ENCODE measurements at regions not wholly inside any gene's neighbourhood (a gene's known extent, or its start where the extent isn't known, plus 50 kb on each side); places are given as distances from the start of the nearest gene placed in this dataset.

DNA sequence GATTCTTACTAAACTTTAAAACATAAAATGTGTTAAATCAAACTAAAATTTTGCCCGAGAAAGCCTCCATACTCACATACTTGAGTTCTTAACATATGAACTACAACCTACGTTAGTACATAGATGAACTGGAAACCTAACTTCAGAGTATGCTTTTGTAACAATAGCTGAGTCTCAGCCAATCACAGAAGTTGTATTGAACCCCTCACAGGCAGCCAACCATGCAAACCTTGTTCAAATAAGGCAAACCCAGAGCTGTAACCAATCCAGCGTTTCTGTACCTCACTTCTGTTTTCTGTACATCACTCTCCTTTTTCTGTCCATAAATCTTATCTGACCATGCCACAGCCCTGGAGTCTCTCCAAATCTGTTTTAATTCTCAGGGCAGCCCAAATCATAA, 157.3 kb upstream of the COL1A2 start:
- CTCF ChIA-PET (ENCODE audit: unreplicated experiment), result no interaction called here
- intact Hi-C loops (cut with micrococcal nuclease; ENCODE audit: unreplicated experiment), result no loop called here

GRCh38 chr7:94239661-94240234, 154.9 kb upstream of the COL1A2 start:
- no peak overlapping the region for H2AFZ ChIP-seq (ENCODE audit: low read length)
- POLR2A ChIA-PET, result interaction anchor here (0.6 kb wide), 1 partner anchor 12 kb away, joined by 3 read pairs; no protein-coding TSS in a partner anchor
- no peaks in the 10 kb centered on the region for H3K9me2 ChIP-seq (ENCODE audit: insufficient read depth, low read length)
- H3K27ac ChIP-seq (ENCODE audit: low read depth, low read length, poor library complexity, severe bottlenecking), result no peak overlapping the region
- CTCF ChIA-PET (ENCODE audit: unreplicated experiment), result no interaction called here
- no peaks in the 10 kb centered on the region for H4K20me1 ChIP-seq (ENCODE audit: insufficient read depth, low read length)
- H3K36me3 ChIP-seq (ENCODE audit: insufficient read depth, low read length), result no peaks in the 10 kb centered on the region
- no peaks in the 10 kb centered on the region for H3K9me3 ChIP-seq (ENCODE audit: low read length)
- no peak overlapping the region for H3K4me3 ChIP-seq (ENCODE audit: low read depth, low read length, poor library complexity, severe bottlenecking)
- no peak overlapping the region for H3K4me2 ChIP-seq (ENCODE audit: low read length)
- no peaks in the 10 kb centered on the region for H3K79me2 ChIP-seq (ENCODE audit: insufficient read depth, low read depth, low read length)
- no peak for DNase-seq (ENCODE audit: low spot score)
- H3K4me1 ChIP-seq (ENCODE audit: insufficient read depth, low read length, poor library complexity, severe bottlenecking), result no peaks in the 10 kb centered on the region
- no TSS peak for BruUV-seq (replicated peaks)
- intact Hi-C loops (cut with micrococcal nuclease; ENCODE audit: unreplicated experiment), result no loop called here
- TF ChIP-seq EZH2phosphoT487 (IDR thresholded peaks at IDR 0.05; ENCODE audit: borderline replicate concordance, low read depth, low read length), result no peak
- TF ChIP-seq, protein P1, sequence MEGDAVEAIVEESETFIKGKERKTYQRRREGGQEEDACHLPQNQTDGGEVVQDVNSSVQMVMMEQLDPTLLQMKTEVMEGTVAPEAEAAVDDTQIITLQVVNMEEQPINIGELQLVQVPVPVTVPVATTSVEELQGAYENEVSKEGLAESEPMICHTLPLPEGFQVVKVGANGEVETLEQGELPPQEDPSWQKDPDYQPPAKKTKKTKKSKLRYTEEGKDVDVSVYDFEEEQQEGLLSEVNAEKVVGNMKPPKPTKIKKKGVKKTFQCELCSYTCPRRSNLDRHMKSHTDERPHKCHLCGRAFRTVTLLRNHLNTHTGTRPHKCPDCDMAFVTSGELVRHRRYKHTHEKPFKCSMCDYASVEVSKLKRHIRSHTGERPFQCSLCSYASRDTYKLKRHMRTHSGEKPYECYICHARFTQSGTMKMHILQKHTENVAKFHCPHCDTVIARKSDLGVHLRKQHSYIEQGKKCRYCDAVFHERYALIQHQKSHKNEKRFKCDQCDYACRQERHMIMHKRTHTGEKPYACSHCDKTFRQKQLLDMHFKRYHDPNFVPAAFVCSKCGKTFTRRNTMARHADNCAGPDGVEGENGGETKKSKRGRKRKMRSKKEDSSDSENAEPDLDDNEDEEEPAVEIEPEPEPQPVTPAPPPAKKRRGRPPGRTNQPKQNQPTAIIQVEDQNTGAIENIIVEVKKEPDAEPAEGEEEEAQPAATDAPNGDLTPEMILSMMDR (conservative IDR thresholded peaks at IDR 0.05; ENCODE audit: low read length), result no peak

More for the DNA sequence above, 157.3 kb upstream of the COL1A2 start:
- no peak for DNase-seq (ENCODE audit: low spot score)
- no TSS peak for BruUV-seq (replicated peaks)
- no peaks in the 10 kb centered on the region for H3K4me1 ChIP-seq (ENCODE audit: insufficient read depth, low read length, poor library complexity, severe bottlenecking)
- H3K4me2 ChIP-seq (ENCODE audit: low read length), result no peak overlapping the region
- no peak overlapping the region for H3K27ac ChIP-seq (ENCODE audit: low read depth, low read length, poor library complexity, severe bottlenecking)
- H3K9me2 ChIP-seq (ENCODE audit: insufficient read depth, low read length), result no peaks in the 10 kb centered on the region
- TF ChIP-seq EZH2phosphoT487 (IDR thresholded peaks at IDR 0.05; ENCODE audit: borderline replicate concordance, low read depth, low read length), result no peak
- TF ChIP-seq, protein P1 (conservative IDR thresholded peaks at IDR 0.05; ENCODE audit: low read length), result no peak
- POLR2A ChIA-PET, result interaction anchor here (1.2 kb wide), 1 partner anchor 17 kb away, joined by 3 read pairs; no protein-coding TSS in a partner anchor
- no peaks in the 10 kb centered on the region for H3K9me3 ChIP-seq (ENCODE audit: low read length)
- no peaks in the 10 kb centered on the region for H3K79me2 ChIP-seq (ENCODE audit: insufficient read depth, low read depth, low read length)
- no peak overlapping the region for H2AFZ ChIP-seq (ENCODE audit: low read length)
- H3K4me3 ChIP-seq (ENCODE audit: low read depth, low read length, poor library complexity, severe bottlenecking), result no peak overlapping the region
- H4K20me1 ChIP-seq (ENCODE audit: insufficient read depth, low read length), result no peaks in the 10 kb centered on the region
- no peaks in the 10 kb centered on the region for H3K36me3 ChIP-seq (ENCODE audit: insufficient read depth, low read length)

- Histone ChIP-seq H3K36me3 (ENCODE audit: insufficient read depth, low read length) (no peaks in the 10 kb centered on the region), H3K79me2 (ENCODE audit: insufficient read depth, low read depth, low read length) (no peaks in the 10 kb centered on the region), H3K9me3 (ENCODE audit: low read length) (no peaks in the 10 kb centered on the region), H3K27ac (ENCODE audit: low read depth, low read length, poor library complexity, severe bottlenecking) (no peak overlapping the region), H3K4me1 (ENCODE audit: insufficient read depth, low read length, poor library complexity, severe bottlenecking) (no peaks in the 10 kb centered on the region), H2AFZ (ENCODE audit: low read length) (no peak overlapping the region), H3K4me2 (ENCODE audit: low read length) (no peak overlapping the region), H3K9me2 (ENCODE audit: insufficient read depth, low read length) (no peaks in the 10 kb centered on the region), H3K4me3 (ENCODE audit: low read depth, low read length, poor library complexity, severe bottlenecking) (no peak overlapping the region), H4K20me1 (ENCODE audit: insufficient read depth, low read length) (no peaks in the 10 kb centered on the region)
- ChIA-PET CTCF (ENCODE audit: unreplicated experiment) (no interaction called here), POLR2A (interaction anchor here (0.5 kb wide), 1 partner anchor 1385 kb away, joined by 3 read pairs; no protein-coding TSS in a partner anchor)
- no peak for DNase-seq (ENCODE audit: low spot score)
- BruUV-seq (replicated peaks), result no TSS peak
- TF ChIP-seq, protein P1 (conservative IDR thresholded peaks at IDR 0.05; ENCODE audit: low read length), result no peak
- no peak for TF ChIP-seq EZH2phosphoT487 (IDR thresholded peaks at IDR 0.05; ENCODE audit: borderline replicate concordance, low read depth, low read length)
- intact Hi-C loops (cut with micrococcal nuclease; ENCODE audit: unreplicated experiment), result no loop called here
Measured at GRCh38 chr7:94240902-94241301, 153.8 kb upstream of the COL1A2 start.

Data from OCI-LY7 (cell line).